PC-3 (cell line): ENCODE measurements at regions not wholly inside any gene's neighbourhood (a gene's known extent, or its start where the extent isn't known, plus 50 kb on each side); places are given as distances from the start of the nearest gene placed in this dataset.
"Not testable (repeated sequence)": the region's sequence is repeated elsewhere in the genome, so short reads cannot be mapped to it uniquely, and the experiment has no call there.

Experiments used
- ATAC-seq: fragments of 200-7000 bp; cut with Tn5 transposase; 2 replicates; pipeline ENCODE4 v1.9.1; 2020; ENCODE audit warnings: mild to moderate bottlenecking, moderate library complexity
- BruUV-seq: library from RNA; stranded (reverse); fragments of 400-500 nt; replicated peaks from 2 replicates; lab custom pipeline; 2021; lab: Mats Ljungman, UMichigan
- CTCF ChIA-PET: fragments of 300-600 bp; sonication (Branson Sonifier 250); formaldehyde crosslinking; loops from one replicate; lab custom pipeline; 2022; ENCODE audit warnings: antibody characterized with exemption; lab: Charles Lee
- POLR2A ChIA-PET: fragments of 300-600 bp; sonication (Branson Sonifier 250); formaldehyde crosslinking; loops from one replicate; lab custom pipeline; 2022; ENCODE audit warnings: antibody characterized with exemption; ENCODE audit not compliant: unreplicated experiment; lab: Charles Lee
- DNase-seq: peaks from one replicate; pipeline ENCODE4 v3.0.0-alpha.2; 2015
- H2AFZ ChIP-seq: fragments of 300-600 bp; sonication (generic); 2 replicates; pipeline ENCODE4 v1.6.0; 2016; ENCODE audit warnings: antibody characterized with exemption, low read length
- H3F3A ChIP-seq: fragments of 300-600 bp; sonication (generic); one replicate; pipeline ENCODE4 v1.6.0; 2017; ENCODE audit warnings: antibody characterized with exemption, low read length, control low read depth, mild to moderate bottlenecking; ENCODE audit not compliant: unreplicated experiment
- H3K27ac ChIP-seq: fragments of 300-600 bp; sonication (generic); 2 replicates; pipeline ENCODE4 v1.5.1; 2016; ENCODE audit warnings: mild to moderate bottlenecking, low read length
- H3K27me3 ChIP-seq: fragments of 300-600 bp; sonication (generic); 2 replicates; pipeline ENCODE4 v1.6.1; 2016; ENCODE audit warnings: low read length, mixed read lengths
- H3K36me3 ChIP-seq: fragments of 300-600 bp; sonication (generic); 2 replicates; pipeline ENCODE4 v1.6.1; 2016; ENCODE audit warnings: low read depth, mixed run types, low read length, mixed read lengths
- H3K4me1 ChIP-seq: fragments of 300-600 bp; sonication (generic); 2 replicates; pipeline ENCODE4 v1.5.1; 2016; ENCODE audit warnings: low read length; ENCODE audit not compliant: insufficient read depth
- H3K4me2 ChIP-seq: fragments of 300-600 bp; sonication (generic); 2 replicates; pipeline ENCODE4 v1.6.0; 2016; ENCODE audit warnings: low read length
- H3K4me3 ChIP-seq: fragments of 300-600 bp; sonication (generic); 2 replicates; pipeline ENCODE4 v1.5.1; 2016; ENCODE audit warnings: mild to moderate bottlenecking, low read length, mixed read lengths
- H3K79me2 ChIP-seq: fragments of 300-600 bp; sonication (generic); 2 replicates; pipeline ENCODE4 v1.6.1; 2017; ENCODE audit warnings: low read length, mixed read lengths
- H3K9ac ChIP-seq: fragments of 300-600 bp; sonication (generic); 2 replicates; pipeline ENCODE4 v1.6.0; 2016; ENCODE audit warnings: mild to moderate bottlenecking, low read length
- H3K9me2 ChIP-seq: fragments of 300-600 bp; sonication (generic); replicated peaks from 2 replicates; pipeline ENCODE4 v1.6.1; 2016; ENCODE audit warnings: mixed run types, low read length, mixed read lengths
- H3K9me3 ChIP-seq: fragments of 300-600 bp; sonication (generic); 2 replicates; pipeline ENCODE4 v1.6.1; 2016; ENCODE audit warnings: low read length, mixed read lengths
- H4K20me1 ChIP-seq: fragments of 300-600 bp; sonication (generic); 2 replicates; pipeline ENCODE4 v1.6.1; 2016; ENCODE audit warnings: low read length, mixed read lengths
- EZH2 ChIP-seq: fragments of 300-600 bp; sonication (generic); IDR thresholded peaks from one replicate; pipeline ENCODE4 v1.6.1; 2017; ENCODE audit warnings: antibody characterized with exemption, mild to moderate bottlenecking, low read length; ENCODE audit not compliant: unreplicated experiment
- EZH2phosphoT487 ChIP-seq: fragments of 300-600 bp; sonication (generic); IDR thresholded peaks from 2 replicates; pipeline ENCODE4 v1.6.1; 2018; ENCODE audit warnings: mild to moderate bottlenecking, antibody characterized with exemption, low read length, borderline replicate concordance
- intact Hi-C: fragments of 100-400 bp; cut with micrococcal nuclease; formaldehyde crosslinking; loops from 2 replicates; pipeline ENCODE4 v1.9.0; 2023
- TF ChIP-seq, protein P1 (sequence below): fragments of 300-600 bp; sonication (generic); conservative IDR thresholded peaks from 2 replicates; pipeline ENCODE4 v1.5.1; 2017; ENCODE audit warnings: antibody characterized with exemption, low read depth, mild to moderate bottlenecking, low read length

DNA sequence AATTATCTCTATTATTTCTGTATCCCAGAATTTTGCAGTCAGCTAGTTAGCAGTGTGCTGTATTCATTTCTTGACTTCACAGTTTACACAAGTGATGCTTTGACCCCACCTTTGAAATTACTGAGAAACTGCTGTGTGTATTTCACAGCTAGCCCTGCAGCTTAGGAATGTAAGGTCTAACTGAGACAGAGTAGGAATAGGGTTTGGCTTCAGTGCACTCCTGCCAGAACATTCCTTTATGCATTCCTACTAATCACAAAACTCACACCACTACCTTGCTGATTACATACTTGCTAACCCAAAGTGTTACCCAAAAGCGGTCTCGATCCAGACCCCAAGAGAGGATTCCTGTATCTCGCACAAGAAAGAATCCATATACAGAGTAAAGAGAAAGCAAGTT, 551.8 kb downstream of the CDH9 start:
- TF ChIP-seq, protein P1, sequence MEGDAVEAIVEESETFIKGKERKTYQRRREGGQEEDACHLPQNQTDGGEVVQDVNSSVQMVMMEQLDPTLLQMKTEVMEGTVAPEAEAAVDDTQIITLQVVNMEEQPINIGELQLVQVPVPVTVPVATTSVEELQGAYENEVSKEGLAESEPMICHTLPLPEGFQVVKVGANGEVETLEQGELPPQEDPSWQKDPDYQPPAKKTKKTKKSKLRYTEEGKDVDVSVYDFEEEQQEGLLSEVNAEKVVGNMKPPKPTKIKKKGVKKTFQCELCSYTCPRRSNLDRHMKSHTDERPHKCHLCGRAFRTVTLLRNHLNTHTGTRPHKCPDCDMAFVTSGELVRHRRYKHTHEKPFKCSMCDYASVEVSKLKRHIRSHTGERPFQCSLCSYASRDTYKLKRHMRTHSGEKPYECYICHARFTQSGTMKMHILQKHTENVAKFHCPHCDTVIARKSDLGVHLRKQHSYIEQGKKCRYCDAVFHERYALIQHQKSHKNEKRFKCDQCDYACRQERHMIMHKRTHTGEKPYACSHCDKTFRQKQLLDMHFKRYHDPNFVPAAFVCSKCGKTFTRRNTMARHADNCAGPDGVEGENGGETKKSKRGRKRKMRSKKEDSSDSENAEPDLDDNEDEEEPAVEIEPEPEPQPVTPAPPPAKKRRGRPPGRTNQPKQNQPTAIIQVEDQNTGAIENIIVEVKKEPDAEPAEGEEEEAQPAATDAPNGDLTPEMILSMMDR: no peak
- TF ChIP-seq EZH2phosphoT487 (no peak), EZH2 (no peak)
- no peak overlapping the region for H3K4me3 ChIP-seq
- H3K4me1 ChIP-seq: no peaks in the 10 kb centered on the region
- POLR2A ChIA-PET: no interaction called here
- no peak overlapping the region for H2AFZ ChIP-seq
- H3F3A ChIP-seq: no peaks in the 10 kb centered on the region
- ATAC-seq (no peak), DNase-seq (no peak)
- H3K36me3 ChIP-seq: no peaks in the 10 kb centered on the region
- intact Hi-C loops: loop anchor here (2.0 to 10.0 kb wide), 2 partner anchors 214 to 942 kb away; no protein-coding TSS in a partner anchor
- H3K9me3 ChIP-seq: no peaks in the 10 kb centered on the region
- no peaks in the 10 kb centered on the region for H3K9me2 ChIP-seq
- CTCF ChIA-PET: interaction anchor here (0.7 kb wide), 1 partner anchor 214 kb away, joined by 3 read pairs; no protein-coding TSS in a partner anchor
- H3K27ac ChIP-seq: no peak overlapping the region
- H3K79me2 ChIP-seq: no peaks in the 10 kb centered on the region
- no peaks in the 10 kb centered on the region for H4K20me1 ChIP-seq
- H3K9ac ChIP-seq: no peak overlapping the region
- H3K4me2 ChIP-seq: no peak overlapping the region
- BruUV-seq: no TSS peak
- H3K27me3 ChIP-seq: no peaks in the 10 kb centered on the region

DNA sequence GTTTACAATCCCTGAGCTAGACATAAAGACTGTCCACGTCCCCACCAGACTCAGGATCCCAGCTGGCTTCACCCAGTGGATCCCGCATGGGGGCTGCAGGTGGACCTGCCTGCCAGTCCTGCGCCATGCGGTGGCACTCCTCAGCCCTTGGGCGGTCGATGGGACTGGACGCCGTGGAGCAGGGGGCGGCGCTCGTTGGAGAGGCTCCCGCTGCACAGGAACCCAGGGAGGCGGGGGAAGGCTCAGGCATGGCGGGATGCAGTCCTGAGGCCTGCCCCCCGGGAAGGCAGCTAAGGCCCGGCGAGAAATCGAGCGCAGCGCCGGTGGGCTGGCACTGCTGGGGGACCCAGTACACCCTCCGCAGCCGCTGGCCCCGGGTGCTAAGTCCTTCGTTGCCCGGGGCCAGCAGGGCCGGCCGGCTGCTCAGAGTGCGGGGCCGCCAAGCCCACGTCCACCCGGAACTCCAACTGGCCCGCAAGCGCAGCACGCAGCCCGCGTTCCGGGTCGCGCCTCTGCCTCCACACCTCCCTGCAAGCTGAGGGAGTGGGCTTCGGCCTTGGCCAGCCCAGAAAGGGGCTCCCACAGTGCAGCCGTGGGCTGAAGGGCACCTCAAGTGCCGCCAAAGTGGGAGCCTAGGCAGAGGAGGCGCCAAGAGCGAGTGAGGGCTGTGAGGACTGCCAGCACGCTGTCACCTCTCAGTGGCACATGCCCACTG, 553.1 kb downstream of the CDH9 start:
- H3K79me2 ChIP-seq, POLR2A ChIA-PET, ATAC-seq, H3K27ac ChIP-seq, H3K9ac ChIP-seq, H4K20me1 ChIP-seq, H3K4me1 ChIP-seq, H3K9me2 ChIP-seq, BruUV-seq, CTCF ChIA-PET, DNase-seq, H3K9me3 ChIP-seq, H3K36me3 ChIP-seq, H3K4me3 ChIP-seq, H3F3A ChIP-seq, H3K27me3 ChIP-seq, H3K4me2 ChIP-seq, H2AFZ ChIP-seq: not testable (repeated sequence)
- intact Hi-C loops: loop anchor here (10.0 kb wide), 1 partner anchor 941 kb away; no protein-coding TSS in a partner anchor

- H3K4me3 ChIP-seq: peak overlapping the region; percentile 67
- no peaks in the 10 kb centered on the region for H3K27me3 ChIP-seq
- H3F3A ChIP-seq: no peaks in the 10 kb centered on the region
- ATAC-seq (peak; percentile 100), DNase-seq (peak; percentile 71)
- H4K20me1 ChIP-seq: no peaks in the 10 kb centered on the region
- no peaks in the 10 kb centered on the region for H3K9me3 ChIP-seq
- no TSS peak for BruUV-seq
- no peak overlapping the region for H3K27ac ChIP-seq
- POLR2A ChIA-PET: no interaction called here
- peak overlapping the region; percentile 85 for H3K4me2 ChIP-seq
- no peaks in the 10 kb centered on the region for H3K9me2 ChIP-seq
- peak overlapping the region; percentile 86 for H2AFZ ChIP-seq
- H3K79me2 ChIP-seq: no peaks in the 10 kb centered on the region
- CTCF ChIA-PET: no interaction called here
- no peaks in the 10 kb centered on the region for H3K4me1 ChIP-seq
- H3K36me3 ChIP-seq: no peaks in the 10 kb centered on the region
- no peak for TF ChIP-seq EZH2
- TF ChIP-seq EZH2phosphoT487: no peak
- TF ChIP-seq, protein P1: peak; percentile 90
- intact Hi-C loops: loop anchor here (2.0 to 10.0 kb wide), 3 partner anchors 152 to 938 kb away; no protein-coding TSS in a partner anchor
- H3K9ac ChIP-seq: no peak overlapping the region
Measured at GRCh38 chr5:26482810-26483375, 555.5 kb downstream of the CDH9 start.
